OCI-LY3 (cell line): ENCODE measurements at regions not wholly inside any gene's neighbourhood (a gene's known extent, or its start where the extent isn't known, plus 50 kb on each side); places are given as distances from the start of the nearest gene placed in this dataset.

Experiments
- EZH2phosphoT487 ChIP-seq: fragments of 200-600 bp; shearing (Covaris generic); IDR thresholded peaks from 2 replicates; pipeline ENCODE4 v1.6.1; 2018; ENCODE audit warnings: antibody characterized with exemption, mixed run types, low read depth
- TF ChIP-seq, protein P1 (sequence below): fragments of 200-600, 300-600 bp; sonication (generic); IDR thresholded peaks from 2 replicates; pipeline ENCODE4 v1.5.1; 2014; ENCODE audit warnings: antibody characterized with exemption, low read length, low read depth

DNA sequence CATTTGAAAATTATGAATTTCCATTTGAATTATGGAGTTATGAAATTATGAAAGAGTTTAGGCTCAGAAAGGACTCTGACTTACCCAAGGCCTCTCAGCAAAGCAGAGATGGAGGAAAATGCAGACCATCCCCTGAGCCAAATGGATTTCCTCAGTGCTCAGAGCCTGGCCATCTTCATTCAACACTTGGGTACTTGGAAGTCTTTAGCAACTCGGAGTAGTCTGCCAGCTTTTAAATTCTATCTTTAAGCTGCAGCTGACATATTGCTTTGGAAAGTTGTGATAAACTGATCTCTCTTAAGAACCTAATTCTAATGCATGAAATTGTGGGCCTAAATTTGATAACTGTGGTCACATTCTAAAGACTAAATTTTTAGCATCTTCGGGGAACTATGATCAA lies 315.4 kb downstream of the SAMD5 start:
- TF ChIP-seq, protein P1, sequence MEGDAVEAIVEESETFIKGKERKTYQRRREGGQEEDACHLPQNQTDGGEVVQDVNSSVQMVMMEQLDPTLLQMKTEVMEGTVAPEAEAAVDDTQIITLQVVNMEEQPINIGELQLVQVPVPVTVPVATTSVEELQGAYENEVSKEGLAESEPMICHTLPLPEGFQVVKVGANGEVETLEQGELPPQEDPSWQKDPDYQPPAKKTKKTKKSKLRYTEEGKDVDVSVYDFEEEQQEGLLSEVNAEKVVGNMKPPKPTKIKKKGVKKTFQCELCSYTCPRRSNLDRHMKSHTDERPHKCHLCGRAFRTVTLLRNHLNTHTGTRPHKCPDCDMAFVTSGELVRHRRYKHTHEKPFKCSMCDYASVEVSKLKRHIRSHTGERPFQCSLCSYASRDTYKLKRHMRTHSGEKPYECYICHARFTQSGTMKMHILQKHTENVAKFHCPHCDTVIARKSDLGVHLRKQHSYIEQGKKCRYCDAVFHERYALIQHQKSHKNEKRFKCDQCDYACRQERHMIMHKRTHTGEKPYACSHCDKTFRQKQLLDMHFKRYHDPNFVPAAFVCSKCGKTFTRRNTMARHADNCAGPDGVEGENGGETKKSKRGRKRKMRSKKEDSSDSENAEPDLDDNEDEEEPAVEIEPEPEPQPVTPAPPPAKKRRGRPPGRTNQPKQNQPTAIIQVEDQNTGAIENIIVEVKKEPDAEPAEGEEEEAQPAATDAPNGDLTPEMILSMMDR, result no peak
- TF ChIP-seq EZH2phosphoT487, result no peak
